ENCODE measurements at regions not wholly inside any gene's neighbourhood (a gene's known extent, or its start where the extent isn't known, plus 50 kb on each side); places are given as distances from the start of the nearest gene placed in this dataset.

DNA sequence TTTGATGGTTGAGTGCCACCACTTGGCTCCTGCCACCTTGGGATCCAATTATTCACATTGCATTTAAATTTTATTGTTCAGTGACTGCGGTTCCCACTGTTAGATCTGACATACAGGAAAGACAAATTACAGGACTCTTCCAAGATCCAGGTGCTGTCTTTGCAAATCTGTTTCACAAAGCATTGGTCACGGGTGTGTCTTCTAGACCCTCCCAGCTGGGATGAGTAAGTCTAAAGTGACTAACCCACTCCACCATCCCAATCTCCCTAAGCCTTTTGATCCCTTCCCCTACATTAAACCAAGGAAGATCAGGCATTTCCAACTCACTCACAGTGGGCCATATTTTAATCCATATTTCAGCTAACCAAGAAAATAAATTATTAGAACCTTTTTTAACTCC, 1016.3 kb upstream of the CTNND2 start:
- H3K36me3 ChIP-seq (ENCODE audit: control insufficient read depth, low read length) = no peaks in the 10 kb centered on the region
- H3K79me2 ChIP-seq (ENCODE audit: control insufficient read depth, low read length) = no peaks in the 10 kb centered on the region

DNA sequence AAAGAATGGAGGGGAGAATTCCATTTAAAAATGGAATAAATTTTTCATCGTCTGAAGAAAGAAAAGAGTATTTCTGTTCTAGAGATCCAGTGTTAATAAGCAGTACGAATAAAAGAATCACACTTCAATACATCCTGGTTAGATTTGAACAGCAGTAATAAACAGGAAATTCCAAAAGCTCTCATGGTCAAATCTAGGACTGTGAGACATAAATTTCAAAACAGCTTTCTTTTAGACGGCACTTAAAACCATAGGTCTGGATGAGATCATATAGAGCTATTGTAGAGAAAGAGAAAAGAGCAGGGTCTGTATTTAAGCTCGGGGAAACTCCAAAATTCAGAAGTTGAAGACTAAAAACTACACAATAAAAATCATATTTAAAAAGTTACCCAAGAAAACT, 1006.9 kb upstream of the CTNND2 start:
- H3K27ac ChIP-seq (ENCODE audit: low read depth, low read length) = no peak overlapping the region
- no peaks in the 10 kb centered on the region for H3K27me3 ChIP-seq (ENCODE audit: control insufficient read depth, low read length)
- no peaks in the 10 kb centered on the region for H4K20me1 ChIP-seq (ENCODE audit: control insufficient read depth, insufficient read depth, low read depth, low read length)
- no peak overlapping the region for H3K4me2 ChIP-seq (ENCODE audit: low read length)
- H3K79me2 ChIP-seq (ENCODE audit: control insufficient read depth, low read length) = no peaks in the 10 kb centered on the region
- no peaks in the 10 kb centered on the region for H3K9me3 ChIP-seq (ENCODE audit: control insufficient read depth, insufficient read depth, low read length)
- no peak for TF ChIP-seq EZH2phosphoT487 (IDR thresholded peaks at IDR 0.05; ENCODE audit: borderline replicate concordance, low read length)
- TF ChIP-seq, protein P1, sequence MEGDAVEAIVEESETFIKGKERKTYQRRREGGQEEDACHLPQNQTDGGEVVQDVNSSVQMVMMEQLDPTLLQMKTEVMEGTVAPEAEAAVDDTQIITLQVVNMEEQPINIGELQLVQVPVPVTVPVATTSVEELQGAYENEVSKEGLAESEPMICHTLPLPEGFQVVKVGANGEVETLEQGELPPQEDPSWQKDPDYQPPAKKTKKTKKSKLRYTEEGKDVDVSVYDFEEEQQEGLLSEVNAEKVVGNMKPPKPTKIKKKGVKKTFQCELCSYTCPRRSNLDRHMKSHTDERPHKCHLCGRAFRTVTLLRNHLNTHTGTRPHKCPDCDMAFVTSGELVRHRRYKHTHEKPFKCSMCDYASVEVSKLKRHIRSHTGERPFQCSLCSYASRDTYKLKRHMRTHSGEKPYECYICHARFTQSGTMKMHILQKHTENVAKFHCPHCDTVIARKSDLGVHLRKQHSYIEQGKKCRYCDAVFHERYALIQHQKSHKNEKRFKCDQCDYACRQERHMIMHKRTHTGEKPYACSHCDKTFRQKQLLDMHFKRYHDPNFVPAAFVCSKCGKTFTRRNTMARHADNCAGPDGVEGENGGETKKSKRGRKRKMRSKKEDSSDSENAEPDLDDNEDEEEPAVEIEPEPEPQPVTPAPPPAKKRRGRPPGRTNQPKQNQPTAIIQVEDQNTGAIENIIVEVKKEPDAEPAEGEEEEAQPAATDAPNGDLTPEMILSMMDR (IDR thresholded peaks at IDR 0.05; ENCODE audit: low read depth, low read length, poor library complexity, severe bottlenecking) = no peak
- H3K36me3 ChIP-seq (ENCODE audit: control insufficient read depth, low read length) = no peaks in the 10 kb centered on the region
- H3F3A ChIP-seq (ENCODE audit: control insufficient read depth, insufficient read depth) = no peaks in the 10 kb centered on the region
- H3K4me1 ChIP-seq (ENCODE audit: control insufficient read depth, low read length) = no peaks in the 10 kb centered on the region
- no peak overlapping the region for H3K4me3 ChIP-seq (ENCODE audit: low read length)
- H3K9me2 ChIP-seq (replicated peaks; ENCODE audit: control insufficient read depth, low read length) = no peaks in the 10 kb centered on the region

More for the DNA sequence above, 1016.3 kb upstream of the CTNND2 start:
- H3K4me2 ChIP-seq (ENCODE audit: low read length) = no peak overlapping the region
- H3K9me3 ChIP-seq (ENCODE audit: control insufficient read depth, insufficient read depth, low read length) = no peaks in the 10 kb centered on the region
- H3K9me2 ChIP-seq (replicated peaks; ENCODE audit: control insufficient read depth, low read length) = no peaks in the 10 kb centered on the region
- no peaks in the 10 kb centered on the region for H3F3A ChIP-seq (ENCODE audit: control insufficient read depth, insufficient read depth)
- no peaks in the 10 kb centered on the region for H4K20me1 ChIP-seq (ENCODE audit: control insufficient read depth, insufficient read depth, low read depth, low read length)
- no peaks in the 10 kb centered on the region for H3K27me3 ChIP-seq (ENCODE audit: control insufficient read depth, low read length)
- H3K4me3 ChIP-seq (ENCODE audit: low read length) = no peak overlapping the region
- no peak overlapping the region for H3K27ac ChIP-seq (ENCODE audit: low read depth, low read length)
- no peak for TF ChIP-seq EZH2phosphoT487 (IDR thresholded peaks at IDR 0.05; ENCODE audit: borderline replicate concordance, low read length)
- TF ChIP-seq, protein P1 (IDR thresholded peaks at IDR 0.05; ENCODE audit: low read depth, low read length, poor library complexity, severe bottlenecking) = no peak
- H3K4me1 ChIP-seq (ENCODE audit: control insufficient read depth, low read length) = no peaks in the 10 kb centered on the region

DNA sequence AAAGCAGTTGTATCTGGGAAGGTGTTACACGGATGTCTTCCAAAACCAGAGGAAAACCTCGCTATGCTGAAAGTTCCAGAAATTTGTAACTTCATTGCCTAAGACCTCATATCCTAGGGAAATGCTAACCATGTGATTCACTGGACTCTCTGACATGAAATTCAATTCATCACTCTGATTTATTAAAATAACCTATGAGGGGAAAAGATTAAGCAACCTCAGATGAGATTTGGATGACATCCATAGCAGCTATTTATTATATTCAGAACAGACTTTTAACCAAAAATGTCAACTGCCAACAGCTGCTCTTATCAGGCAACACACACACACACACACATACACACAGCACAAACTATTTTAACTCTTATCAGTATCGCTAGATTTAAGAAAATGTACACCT, 1006.4 kb upstream of the CTNND2 start:
- no peaks in the 10 kb centered on the region for H3K79me2 ChIP-seq (ENCODE audit: control insufficient read depth, low read length)
- no peaks in the 10 kb centered on the region for H3K9me3 ChIP-seq (ENCODE audit: control insufficient read depth, insufficient read depth, low read length)
- no peaks in the 10 kb centered on the region for H3K4me1 ChIP-seq (ENCODE audit: control insufficient read depth, low read length)
- no peaks in the 10 kb centered on the region for H3K9me2 ChIP-seq (replicated peaks; ENCODE audit: control insufficient read depth, low read length)
- TF ChIP-seq, protein P1 (IDR thresholded peaks at IDR 0.05; ENCODE audit: low read depth, low read length, poor library complexity, severe bottlenecking) = no peak
- TF ChIP-seq EZH2phosphoT487 (IDR thresholded peaks at IDR 0.05; ENCODE audit: borderline replicate concordance, low read length) = no peak
- no peak overlapping the region for H3K27ac ChIP-seq (ENCODE audit: low read depth, low read length)
- H3F3A ChIP-seq (ENCODE audit: control insufficient read depth, insufficient read depth) = no peaks in the 10 kb centered on the region
- no peaks in the 10 kb centered on the region for H4K20me1 ChIP-seq (ENCODE audit: control insufficient read depth, insufficient read depth, low read depth, low read length)
- H3K4me2 ChIP-seq (ENCODE audit: low read length) = no peak overlapping the region
- H3K36me3 ChIP-seq (ENCODE audit: control insufficient read depth, low read length) = no peaks in the 10 kb centered on the region
- no peak overlapping the region for H3K4me3 ChIP-seq (ENCODE audit: low read length)
- no peaks in the 10 kb centered on the region for H3K27me3 ChIP-seq (ENCODE audit: control insufficient read depth, low read length)

DNA sequence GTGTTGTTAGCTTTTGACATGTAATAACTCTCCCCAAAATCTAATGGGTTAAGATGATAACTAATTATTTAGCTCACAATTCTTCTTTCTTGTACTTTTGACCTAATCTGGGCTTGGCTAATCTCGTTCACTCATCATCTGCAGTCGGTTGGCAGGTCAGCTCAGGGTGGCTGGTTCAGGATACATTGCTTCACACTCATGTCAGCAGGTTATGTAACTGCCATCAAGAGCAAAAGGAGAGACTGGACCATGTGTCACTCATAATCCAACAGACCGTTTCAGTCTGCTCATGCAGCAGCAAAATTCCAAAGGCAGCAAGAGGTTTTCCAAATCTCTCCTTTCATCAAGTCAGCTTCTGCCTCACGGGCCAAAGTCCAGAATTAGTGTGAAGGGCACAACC, 998.4 kb upstream of the CTNND2 start:
- no peaks in the 10 kb centered on the region for H4K20me1 ChIP-seq (ENCODE audit: control insufficient read depth, insufficient read depth, low read depth, low read length)
- no peaks in the 10 kb centered on the region for H3F3A ChIP-seq (ENCODE audit: control insufficient read depth, insufficient read depth)
- H3K27me3 ChIP-seq (ENCODE audit: control insufficient read depth, low read length) = no peaks in the 10 kb centered on the region
- no peak overlapping the region for H3K27ac ChIP-seq (ENCODE audit: low read depth, low read length)
- H3K79me2 ChIP-seq (ENCODE audit: control insufficient read depth, low read length) = no peaks in the 10 kb centered on the region
- H3K9me3 ChIP-seq (ENCODE audit: control insufficient read depth, insufficient read depth, low read length) = 0 out of 2 replicates have a peak, but pooled peaks cover 3% of the 10 kb centered on the region
- H3K4me2 ChIP-seq (ENCODE audit: low read length) = no peak overlapping the region
- TF ChIP-seq, protein P1 (IDR thresholded peaks at IDR 0.05; ENCODE audit: low read depth, low read length, poor library complexity, severe bottlenecking) = no peak
- no peak for TF ChIP-seq EZH2phosphoT487 (IDR thresholded peaks at IDR 0.05; ENCODE audit: borderline replicate concordance, low read length)
- no peaks in the 10 kb centered on the region for H3K4me1 ChIP-seq (ENCODE audit: control insufficient read depth, low read length)
- no peaks in the 10 kb centered on the region for H3K9me2 ChIP-seq (replicated peaks; ENCODE audit: control insufficient read depth, low read length)
- H3K36me3 ChIP-seq (ENCODE audit: control insufficient read depth, low read length) = no peaks in the 10 kb centered on the region
- no peak overlapping the region for H3K4me3 ChIP-seq (ENCODE audit: low read length)

Data from DOHH2 (cell line).